GM23248 (cell line): ENCODE measurements at regions not wholly inside any gene's neighbourhood (a gene's known extent, or its start where the extent isn't known, plus 50 kb on each side); places are given as distances from the start of the nearest gene placed in this dataset.
A peak's percentile ranks its signal among the peaks of the same experiment; 100 is the strongest.

ENCODE experiments used
- DNase-seq: peaks from one replicate; pipeline ENCODE4 v3.0.0-alpha.2; 2015
- H2AFZ ChIP-seq: fragments of 200-600 bp; sonication (generic); 2 replicates; pipeline ENCODE4 v1.6.1; 2016; ENCODE audit warnings: antibody characterized with exemption
- H3F3A ChIP-seq: fragments of 200-600 bp; sonication (generic); 2 replicates; pipeline ENCODE4 v1.6.1; 2016; ENCODE audit warnings: mild to moderate bottlenecking, antibody characterized with exemption, mixed run types; ENCODE audit not compliant: insufficient read depth
- H3K27ac ChIP-seq: fragments of 200-600 bp; sonication (generic); 2 replicates; pipeline ENCODE4 v1.5.1; 2016; ENCODE audit warnings: mild to moderate bottlenecking
- H3K27me3 ChIP-seq: fragments of 200-600 bp; sonication (generic); replicated peaks from 2 replicates; pipeline ENCODE4 v1.6.1; 2016; ENCODE audit warnings: mild to moderate bottlenecking; ENCODE audit not compliant: insufficient read depth
- H3K36me3 ChIP-seq: fragments of 200-600 bp; sonication (generic); 2 replicates; pipeline ENCODE4 v1.6.1; 2016; ENCODE audit warnings: low read depth, mild to moderate bottlenecking
- H3K4me1 ChIP-seq: fragments of 200-600 bp; sonication (generic); 2 replicates; pipeline ENCODE4 v1.6.1; 2016; ENCODE audit warnings: mild to moderate bottlenecking; ENCODE audit not compliant: insufficient read depth
- H3K4me2 ChIP-seq: fragments of 200-600 bp; sonication (generic); one replicate; pipeline ENCODE4 v1.6.1; 2016; ENCODE audit warnings: mild to moderate bottlenecking; ENCODE audit not compliant: unreplicated experiment
- H3K4me3 ChIP-seq: fragments of 200-600 bp; sonication (generic); 2 replicates; pipeline ENCODE4 v1.5.1; 2016; ENCODE audit warnings: mild to moderate bottlenecking
- H3K79me2 ChIP-seq: fragments of 200-600 bp; sonication (generic); 2 replicates; pipeline ENCODE4 v1.6.1; 2016; ENCODE audit warnings: mild to moderate bottlenecking; ENCODE audit not compliant: insufficient read depth
- H3K9ac ChIP-seq: fragments of 200-600 bp; sonication (generic); 2 replicates; pipeline ENCODE4 v1.6.1; 2016; ENCODE audit warnings: mild to moderate bottlenecking
- H3K9me2 ChIP-seq: fragments of 200-600 bp; sonication (generic); 2 replicates; pipeline ENCODE4 v1.6.1; 2016; ENCODE audit warnings: mixed run types, mild to moderate bottlenecking, moderate library complexity; ENCODE audit not compliant: insufficient read depth
- H3K9me3 ChIP-seq: fragments of 200-600 bp; sonication (generic); one replicate; pipeline ENCODE4 v1.6.1; 2017; ENCODE audit warnings: low read depth
- H4K20me1 ChIP-seq: fragments of 200-600 bp; sonication (generic); 2 replicates; pipeline ENCODE4 v1.6.0; 2016; ENCODE audit not compliant: insufficient read depth
- EZH2 ChIP-seq: fragments of 200-600 bp; sonication (generic); IDR thresholded peaks from 2 replicates; pipeline ENCODE4 v1.6.1; 2018; ENCODE audit warnings: antibody characterized with exemption, mild to moderate bottlenecking; ENCODE audit not compliant: insufficient read depth, poor library complexity, severe bottlenecking
- EZH2phosphoT487 ChIP-seq: fragments of 200-600 bp; sonication (generic); IDR thresholded peaks from 2 replicates; pipeline ENCODE4 v1.6.1; 2018; ENCODE audit warnings: antibody characterized with exemption, moderate library complexity, mild to moderate bottlenecking, low read depth; ENCODE audit not compliant: insufficient read depth
- WGBS, 2 experiments: methylation state at CpG; one replicate each; pipeline ENCODE4 v1.1.6; 2015 to 2017; ENCODE audit warnings: low lambda C conversion rate in 2 of 2, low coverage in 1 of 2; ENCODE audit errors: missing lambda C conversion rate in 2 of 2; 5-methylcytosine and 5-hydroxymethylcytosine counted together
- in situ Hi-C: fragments of 300-500 bp; cut with MboI; formaldehyde crosslinking; loops from 2 replicates; pipeline ENCODE4 v1.15.0; 2020

DNA sequence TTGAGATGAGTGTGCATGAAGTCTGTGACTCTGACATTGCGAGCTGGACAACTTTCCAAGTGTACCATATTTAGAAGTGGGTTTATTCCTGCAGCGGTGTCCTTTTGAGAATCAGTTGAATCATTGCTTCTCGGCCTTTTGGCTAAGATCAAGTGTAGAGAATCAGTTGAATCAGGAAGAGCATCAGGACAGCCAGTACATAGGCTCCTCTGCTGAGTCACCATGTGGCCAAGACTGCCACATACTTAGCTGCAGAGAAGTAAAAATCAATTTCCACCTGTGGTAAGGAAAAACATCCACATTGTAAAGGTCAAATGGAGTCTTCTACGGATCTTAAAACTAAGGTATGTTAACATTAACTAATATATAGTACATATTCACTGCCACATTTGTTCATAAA lies 428.4 kb upstream of the MARCKS start:
- Histone ChIP-seq H3K36me3 (no peaks in the 10 kb centered on the region), H2AFZ (no peak overlapping the region), H3K9me2 (no peaks in the 10 kb centered on the region), H4K20me1 (no peaks in the 10 kb centered on the region), H3K4me1 (peaks cover 16% of the 10 kb centered on the region), H3K79me2 (no peaks in the 10 kb centered on the region), H3K9ac (no peak overlapping the region), H3K9me3 (no peaks in the 10 kb centered on the region), H3K27ac (no peak overlapping the region), H3K4me3 (no peak overlapping the region), H3F3A (peaks cover 9% of the 10 kb centered on the region), H3K4me2 (no peak overlapping the region), H3K27me3 (no peaks in the 10 kb centered on the region)
- DNase-seq, result peak; percentile 55
- TF ChIP-seq EZH2 (no peak), EZH2phosphoT487 (no peak)
- in situ Hi-C loops, result no loop called here
- 82 to 85% methylated on average over 4 of the region's 4 CpGs for whole genome bisulfite sequencing, 2 experiments

DNA sequence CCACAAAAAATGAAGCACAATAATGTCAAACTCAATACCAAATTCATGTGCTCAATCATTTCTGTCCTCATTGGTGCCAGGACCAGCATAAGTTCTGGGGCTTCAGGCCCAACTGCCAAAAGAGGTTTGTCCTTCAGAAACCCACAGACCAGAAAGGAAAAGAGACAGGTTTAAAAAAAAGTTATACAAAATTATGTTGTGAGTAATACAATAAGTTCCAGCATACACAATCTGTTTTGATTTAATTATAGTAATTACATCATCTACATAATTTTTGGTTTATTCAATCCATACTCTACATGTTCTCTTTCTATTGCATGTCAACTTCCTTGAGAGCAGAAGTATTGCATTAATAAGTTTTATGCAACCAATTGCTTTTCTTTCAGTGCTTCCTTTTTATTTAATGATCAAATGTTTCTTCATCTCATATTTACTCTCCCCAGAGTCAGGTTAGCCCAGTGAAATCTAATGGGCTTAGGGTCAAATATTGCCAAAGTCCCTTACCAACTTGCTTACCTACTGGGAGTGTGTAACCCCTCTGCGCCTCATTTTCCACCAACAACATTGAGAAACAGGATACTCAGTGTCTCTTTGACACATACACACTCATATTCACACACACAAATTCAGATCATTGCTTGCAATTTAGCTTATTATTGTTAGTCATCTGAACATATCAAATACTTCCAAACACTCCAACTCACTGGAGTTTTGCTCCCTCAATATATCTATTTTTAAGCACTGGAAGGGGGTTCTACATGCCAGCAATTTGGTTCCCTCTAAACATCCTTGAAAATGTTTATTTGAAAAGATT lies 424.4 kb upstream of the MARCKS start:
- peak; percentile 36 for DNase-seq
- H3K4me3 ChIP-seq, result peak overlapping the region; percentile 10; the same call in 1 of the 2 replicates
- H3K4me2 ChIP-seq, result peak overlapping the region; percentile 54
- H3K9ac ChIP-seq, result peak overlapping the region; percentile 13; the same call in 1 of the 2 replicates
- no peaks in the 10 kb centered on the region for H3K9me2 ChIP-seq
- no peaks in the 10 kb centered on the region for H3K36me3 ChIP-seq
- no peaks in the 10 kb centered on the region for H4K20me1 ChIP-seq
- peaks cover 27% of the 10 kb centered on the region for H3K4me1 ChIP-seq
- H3K27ac ChIP-seq, result peak overlapping the region; percentile 57
- peaks cover 16% of the 10 kb centered on the region for H3F3A ChIP-seq
- no peak overlapping the region for H2AFZ ChIP-seq
- in situ Hi-C loops, result no loop called here
- 21 to 24% methylated on average over 1 of the region's 1 CpG for WGBS, 2 experiments
- H3K9me3 ChIP-seq, result no peaks in the 10 kb centered on the region
- no peak for TF ChIP-seq EZH2phosphoT487
- no peak for TF ChIP-seq EZH2
- no peaks in the 10 kb centered on the region for H3K79me2 ChIP-seq
- no peaks in the 10 kb centered on the region for H3K27me3 ChIP-seq

DNA sequence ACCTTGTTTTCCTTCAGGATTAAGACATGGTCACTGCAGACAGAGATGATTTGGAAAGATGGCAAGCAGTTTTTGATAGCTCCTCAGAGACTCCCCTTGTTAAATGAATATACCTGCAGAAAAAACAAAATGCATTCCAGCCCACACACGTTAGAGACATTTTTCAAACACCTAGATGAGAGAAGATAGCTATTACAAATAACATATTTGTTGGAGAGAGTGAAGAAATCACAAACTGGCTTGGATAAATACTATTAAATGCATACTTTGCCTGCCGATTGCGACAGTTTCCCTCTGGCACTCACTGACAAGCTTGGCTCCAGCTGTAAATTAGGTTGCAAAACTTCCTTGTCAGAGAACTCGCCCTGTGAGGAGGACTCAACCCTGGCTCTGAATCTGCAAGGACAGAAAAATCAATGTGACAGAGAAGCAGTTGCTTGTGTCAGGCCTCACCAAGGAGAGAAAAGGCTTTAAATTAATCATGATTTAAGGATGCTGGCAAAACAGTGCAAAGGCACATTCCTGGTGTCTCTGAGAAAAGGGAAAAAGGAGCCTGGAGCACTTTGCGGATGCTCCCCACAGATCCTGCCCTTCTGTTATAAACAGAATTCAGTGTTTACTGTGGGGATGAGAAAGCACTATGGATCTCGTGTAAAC lies 423.7 kb upstream of the MARCKS start:
- H3K27ac ChIP-seq, result peak overlapping the region; percentile 57
- in situ Hi-C loops, result no loop called here
- no peaks in the 10 kb centered on the region for H3K27me3 ChIP-seq
- peak overlapping the region; percentile 10 for H3K4me3 ChIP-seq
- no peaks in the 10 kb centered on the region for H3K9me2 ChIP-seq
- DNase-seq, result peak; percentile 90
- H3K4me1 ChIP-seq, result peaks cover 29% of the 10 kb centered on the region
- WGBS, 2 experiments, result 14 to 15% methylated on average over 6 of the region's 6 CpGs
- TF ChIP-seq EZH2phosphoT487, result no peak
- no peak for TF ChIP-seq EZH2
- peak overlapping the region; percentile 54 for H3K4me2 ChIP-seq
- H3K79me2 ChIP-seq, result no peaks in the 10 kb centered on the region
- no peaks in the 10 kb centered on the region for H3K9me3 ChIP-seq
- peaks cover 16% of the 10 kb centered on the region for H3F3A ChIP-seq
- H3K9ac ChIP-seq, result peak overlapping the region; percentile 13; the same call in 1 of the 2 replicates
- no peaks in the 10 kb centered on the region for H3K36me3 ChIP-seq
- no peaks in the 10 kb centered on the region for H4K20me1 ChIP-seq
- H2AFZ ChIP-seq, result 0 out of 2 replicates have a peak overlapping the region, but pooled peaks have one; percentile 1

GRCh38 chr6:113434641-113435040 lies 422.5 kb upstream of the MARCKS start:
- peaks cover 16% of the 10 kb centered on the region for H3F3A ChIP-seq
- H2AFZ ChIP-seq, result no peak overlapping the region
- H3K9me2 ChIP-seq, result no peaks in the 10 kb centered on the region
- no peaks in the 10 kb centered on the region for H3K79me2 ChIP-seq
- DNase-seq, result no peak
- no peaks in the 10 kb centered on the region for H3K27me3 ChIP-seq
- 82 to 93% methylated on average over 3 of the region's 3 CpGs for WGBS, 2 experiments
- H3K36me3 ChIP-seq, result no peaks in the 10 kb centered on the region
- no peak overlapping the region for H3K27ac ChIP-seq
- H3K9me3 ChIP-seq, result no peaks in the 10 kb centered on the region
- no peak overlapping the region for H3K9ac ChIP-seq
- H3K4me2 ChIP-seq, result no peak overlapping the region
- no peak overlapping the region for H3K4me3 ChIP-seq
- in situ Hi-C loops, result no loop called here
- TF ChIP-seq EZH2phosphoT487, result no peak
- TF ChIP-seq EZH2, result no peak
- H4K20me1 ChIP-seq, result no peaks in the 10 kb centered on the region
- H3K4me1 ChIP-seq, result peaks cover 29% of the 10 kb centered on the region
